ENCODE measurements at regions not wholly inside any gene's neighbourhood (a gene's known extent, or its start where the extent isn't known, plus 50 kb on each side); places are given as distances from the start of the nearest gene placed in this dataset.

GRCh38 chr11:112454841-112455240 lies 194.2 kb upstream of the PLET1 start:
- CTCF ChIA-PET (ENCODE audit: low intra/inter-chr PET ratio, low total read pairs), result interaction anchor here (0.8 kb wide), 1 partner anchor 164 kb away, joined by 4 read pairs; no protein-coding TSS in a partner anchor
- H3K9ac ChIP-seq (ENCODE audit: insufficient read depth, low read depth, low read length), result no peak overlapping the region
- intact Hi-C loops (cut with micrococcal nuclease; ENCODE audit: unreplicated experiment) (loop anchor here (1.0 to 2.0 kb wide), 2 partner anchors 166 to 236 kb away; no protein-coding TSS in a partner anchor), in situ Hi-C loops (cut with HindIII; ENCODE audit: extremely low pct_ligation_motif_present, low pct_unique_long_range_greater_than_20kb) (loop anchor here (5.0 to 10.0 kb wide), 2 partner anchors 168 to 230 kb away; partner anchors contain the start of gene PTS)
- H2AFZ ChIP-seq (ENCODE audit: low read length), result no peak overlapping the region
- H3K9me3 ChIP-seq (ENCODE audit: low read length), result no peaks in the 10 kb centered on the region
- H3K36me3 ChIP-seq (replicated peaks in 1 of 2; ENCODE audit: control insufficient read depth in 1 of 2, insufficient read depth in 2 of 2, low read length in 2 of 2), result no peaks in the 10 kb centered on the region
- no peaks in the 10 kb centered on the region for H4K20me1 ChIP-seq (ENCODE audit: insufficient read depth, low read length)
- ATAC-seq, result no peak
- BruUV-seq (replicated peaks), result no TSS peak
- no peaks in the 10 kb centered on the region for H3K27me3 ChIP-seq (ENCODE audit: control insufficient read depth in 1 of 2, insufficient read depth in 2 of 2, low read length in 2 of 2)
- POLR2A ChIA-PET, result no interaction called here
- TF ChIP-seq, protein P1, sequence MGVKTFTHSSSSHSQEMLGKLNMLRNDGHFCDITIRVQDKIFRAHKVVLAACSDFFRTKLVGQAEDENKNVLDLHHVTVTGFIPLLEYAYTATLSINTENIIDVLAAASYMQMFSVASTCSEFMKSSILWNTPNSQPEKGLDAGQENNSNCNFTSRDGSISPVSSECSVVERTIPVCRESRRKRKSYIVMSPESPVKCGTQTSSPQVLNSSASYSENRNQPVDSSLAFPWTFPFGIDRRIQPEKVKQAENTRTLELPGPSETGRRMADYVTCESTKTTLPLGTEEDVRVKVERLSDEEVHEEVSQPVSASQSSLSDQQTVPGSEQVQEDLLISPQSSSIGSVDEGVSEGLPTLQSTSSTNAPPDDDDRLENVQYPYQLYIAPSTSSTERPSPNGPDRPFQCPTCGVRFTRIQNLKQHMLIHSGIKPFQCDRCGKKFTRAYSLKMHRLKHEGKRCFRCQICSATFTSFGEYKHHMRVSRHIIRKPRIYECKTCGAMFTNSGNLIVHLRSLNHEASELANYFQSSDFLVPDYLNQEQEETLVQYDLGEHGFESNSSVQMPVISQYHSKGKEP (CRISPR knock-in tag; IDR thresholded peaks at IDR 0.05), result no peak
- TF ChIP-seq NCOA2 (CRISPR knock-in tag; IDR thresholded peaks at IDR 0.05) (no peak), ZNF746 (CRISPR knock-in tag; IDR thresholded peaks at IDR 0.05) (no peak), NR2C2 (CRISPR knock-in tag; IDR thresholded peaks at IDR 0.05; ENCODE audit: borderline replicate concordance) (no peak), ZNF263 (CRISPR knock-in tag; IDR thresholded peaks at IDR 0.05) (no peak), MLXIP (CRISPR knock-in tag; IDR thresholded peaks at IDR 0.05; ENCODE audit: borderline replicate concordance) (no peak), MAFG (CRISPR knock-in tag; IDR thresholded peaks at IDR 0.05) (no peak), LBX2 (CRISPR knock-in tag; IDR thresholded peaks at IDR 0.05; ENCODE audit: borderline replicate concordance) (no peak), MTF2 (CRISPR knock-in tag; IDR thresholded peaks at IDR 0.05; ENCODE audit: borderline replicate concordance) (no peak), HCFC1 (IDR thresholded peaks at IDR 0.05; ENCODE audit: low read depth, low read length) (no peak), ZNF766 (CRISPR knock-in tag; IDR thresholded peaks at IDR 0.05; ENCODE audit: borderline replicate concordance) (no peak), ZNF691 (CRISPR knock-in tag; IDR thresholded peaks at IDR 0.05; ENCODE audit: borderline replicate concordance, low read depth) (no peak), SAP130 (CRISPR knock-in tag; IDR thresholded peaks at IDR 0.05; ENCODE audit: low read depth) (no peak)
- TF ChIP-seq, protein P2, sequence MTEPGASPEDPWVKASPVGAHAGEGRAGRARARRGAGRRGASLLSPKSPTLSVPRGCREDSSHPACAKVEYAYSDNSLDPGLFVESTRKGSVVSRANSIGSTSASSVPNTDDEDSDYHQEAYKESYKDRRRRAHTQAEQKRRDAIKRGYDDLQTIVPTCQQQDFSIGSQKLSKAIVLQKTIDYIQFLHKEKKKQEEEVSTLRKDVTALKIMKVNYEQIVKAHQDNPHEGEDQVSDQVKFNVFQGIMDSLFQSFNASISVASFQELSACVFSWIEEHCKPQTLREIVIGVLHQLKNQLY (CRISPR knock-in tag; IDR thresholded peaks at IDR 0.05), result no peak
- TF ChIP-seq, protein P3, sequence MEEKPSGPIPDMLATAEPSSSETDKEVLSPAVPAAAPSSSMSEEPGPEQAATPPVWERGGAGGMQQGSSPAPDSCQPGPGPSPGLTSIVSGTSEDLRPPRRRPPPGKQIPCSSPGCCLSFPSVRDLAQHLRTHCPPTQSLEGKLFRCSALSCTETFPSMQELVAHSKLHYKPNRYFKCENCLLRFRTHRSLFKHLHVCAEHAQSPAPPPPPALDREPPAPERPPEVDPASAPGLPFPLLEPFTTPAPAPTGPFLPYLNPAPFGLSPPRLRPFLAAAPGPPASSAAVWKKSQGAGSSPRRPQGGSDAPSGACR (CRISPR knock-in tag; IDR thresholded peaks at IDR 0.05), result no peak
- no peaks in the 10 kb centered on the region for H3K79me2 ChIP-seq (ENCODE audit: insufficient read depth, low read length)
- no peak for FAIRE-seq
- WGBS (ENCODE audit: low lambda C conversion rate), result 45% methylated on average over 4 of the region's 4 CpGs
- H3K4me1 ChIP-seq (ENCODE audit: insufficient read depth, low read length), result no peaks in the 10 kb centered on the region
- no peak overlapping the region for H3K4me2 ChIP-seq (ENCODE audit: low read depth, low read length)
- no peak for DNase-seq (ENCODE audit: low spot score)
- H3K4me3 ChIP-seq (replicated peaks in 1 of 3; ENCODE audit: insufficient read depth in 1 of 3, low read depth in 2 of 3, low read length in 3 of 3), result no peak overlapping the region
- H3K27ac ChIP-seq (ENCODE audit: extremely low read length, insufficient read depth, low read length), result no peak overlapping the region

Measured in HepG2 (cell line).